IMR-90 (cell line): ENCODE measurements at regions not wholly inside any gene's neighbourhood (a gene's known extent, or its start where the extent isn't known, plus 50 kb on each side); places are given as distances from the start of the nearest gene placed in this dataset.

ENCODE experiments used
- ATAC-seq: fragments of 200-7000 bp; cut with Tn5 transposase; 2 replicates; pipeline ENCODE4 v1.9.1; 2020; ENCODE audit warnings: low read depth, mild to moderate bottlenecking, moderate library complexity
- BruUV-seq: library from RNA; stranded (reverse); fragments of 400-500 nt; replicated peaks from 2 replicates; lab custom pipeline; 2021; lab: Mats Ljungman, UMichigan
- CTCF ChIA-PET: fragments of 300-600 bp; formaldehyde crosslinking; extraction: SDS; loops from one replicate; lab custom pipeline; 2021; ENCODE audit warnings: antibody characterized with exemption; lab: Yijun Ruan, JAX
- POLR2A ChIA-PET: fragments of 300-600 bp; sonication (Branson Sonifier 250); formaldehyde crosslinking; loops from one replicate; lab custom pipeline; 2022; ENCODE audit warnings: antibody characterized with exemption; ENCODE audit not compliant: unreplicated experiment; lab: Charles Lee
- DNase-seq: peaks from one replicate; pipeline ENCODE4 v3.0.0; 2013
- H2AFZ ChIP-seq: replicated peaks from 2 replicates; pipeline ENCODE3; 2013; ENCODE audit warnings: low read length, mild to moderate bottlenecking; ENCODE audit not compliant: poor library complexity
- H2AK5ac ChIP-seq: 2 replicates; pipeline ENCODE4 v1.6.1; 2013; ENCODE audit warnings: low read depth, low read length, inconsistent platforms
- H2AK9ac ChIP-seq: replicated peaks from 2 replicates; pipeline ENCODE3; 2013; ENCODE audit warnings: mild to moderate bottlenecking, low read depth, low read length, moderate library complexity; ENCODE audit not compliant: poor library complexity
- H2BK120ac ChIP-seq: 2 replicates; pipeline ENCODE4 v1.6.1; 2013; ENCODE audit warnings: low read depth, low read length, inconsistent platforms
- H2BK15ac ChIP-seq: 3 replicates; pipeline ENCODE4 v1.6.1; 2013; ENCODE audit warnings: low read depth, low read length, inconsistent platforms
- H2BK20ac ChIP-seq: 2 replicates; pipeline ENCODE4 v1.6.1; 2013; ENCODE audit warnings: low read depth, mild to moderate bottlenecking, inconsistent platforms, low read length, moderate library complexity
- H2BK5ac ChIP-seq: 2 replicates; pipeline ENCODE4 v1.6.1; 2013; ENCODE audit warnings: mild to moderate bottlenecking, low read depth, low read length, inconsistent platforms; ENCODE audit not compliant: poor library complexity, severe bottlenecking
- H3K14ac ChIP-seq: replicated peaks from 2 replicates; pipeline ENCODE4 v1.6.1; 2013; ENCODE audit warnings: low read depth, low read length, inconsistent platforms
- H3K18ac ChIP-seq: 2 replicates; pipeline ENCODE4 v1.6.1; 2013; ENCODE audit warnings: low read depth, low read length, control low read depth
- H3K23ac ChIP-seq: 2 replicates; pipeline ENCODE4 v1.6.1; 2013; ENCODE audit warnings: low read depth, low read length, inconsistent platforms
- H3K27ac ChIP-seq: 2 replicates; pipeline ENCODE4 v1.5.1; 2013; ENCODE audit warnings: mild to moderate bottlenecking, control low read depth, low read length; ENCODE audit not compliant: insufficient read depth
- H3K27me3 ChIP-seq: 2 replicates; pipeline ENCODE4 v1.6.1; 2013; ENCODE audit warnings: low read length; ENCODE audit not compliant: control insufficient read depth, insufficient read depth
- H3K36me3 ChIP-seq: 2 replicates; pipeline ENCODE4 v1.6.1; 2013; ENCODE audit warnings: low read length, mixed read lengths; ENCODE audit not compliant: control insufficient read depth, insufficient read depth
- H3K4ac ChIP-seq: 2 replicates; pipeline ENCODE4 v1.6.1; 2013; ENCODE audit warnings: low read depth, low read length, inconsistent platforms
- H3K4me1 ChIP-seq: 2 replicates; pipeline ENCODE4 v1.6.1; 2013; ENCODE audit warnings: low read length, mixed read lengths; ENCODE audit not compliant: control insufficient read depth, insufficient read depth
- H3K4me2 ChIP-seq: 2 replicates; pipeline ENCODE4 v1.6.1; 2013; ENCODE audit warnings: low read depth, mild to moderate bottlenecking, control low read depth, low read length, moderate library complexity
- H3K4me3 ChIP-seq: 2 replicates; pipeline ENCODE4 v1.5.1; 2013; ENCODE audit warnings: low read depth, mild to moderate bottlenecking, control low read depth, low read length, moderate library complexity; ENCODE audit not compliant: insufficient read depth
- H3K56ac ChIP-seq: 2 replicates; pipeline ENCODE4 v1.6.1; 2013; ENCODE audit warnings: low read length, inconsistent platforms; ENCODE audit not compliant: insufficient read depth; ENCODE audit errors: extremely low read depth
- H3K79me1 ChIP-seq, 2 experiments: 2 replicates each; pipeline ENCODE4 v1.6.1; 2013; ENCODE audit warnings: low read length in 2 of 2, inconsistent platforms in 1 of 2, low read depth in 1 of 2
- H3K9ac ChIP-seq: 2 replicates; pipeline ENCODE4 v1.6.1; 2013; ENCODE audit warnings: low read depth, low read length, control low read depth
- H3K9me1 ChIP-seq: 2 replicates; pipeline ENCODE4 v1.6.1; 2013; ENCODE audit warnings: low read length, inconsistent platforms; ENCODE audit not compliant: insufficient read depth
- H3K9me3 ChIP-seq: 2 replicates; pipeline ENCODE4 v1.6.1; 2013; ENCODE audit warnings: low read length; ENCODE audit not compliant: control insufficient read depth, insufficient read depth
- H4K20me1 ChIP-seq: 2 replicates; pipeline ENCODE4 v1.6.1; 2013; ENCODE audit warnings: low read length, inconsistent platforms; ENCODE audit not compliant: insufficient read depth
- H4K5ac ChIP-seq: 2 replicates; pipeline ENCODE4 v1.6.1; 2013; ENCODE audit warnings: mild to moderate bottlenecking, low read depth, low read length, control low read depth
- H4K8ac ChIP-seq, 2 experiments: 2 replicates each; pipeline ENCODE4 v1.6.1; 2013; ENCODE audit warnings: low read depth in 2 of 2, low read length in 2 of 2, control low read depth in 1 of 2, inconsistent platforms in 1 of 2
- H4K91ac ChIP-seq: 2 replicates; pipeline ENCODE4 v1.6.1; 2013; ENCODE audit warnings: low read depth, low read length, inconsistent platforms; ENCODE audit not compliant: insufficient read depth
- BHLHE40 ChIP-seq: fragments of 150-350 bp; IDR thresholded peaks from 2 replicates; pipeline ENCODE4 v1.6.1; 2016; ENCODE audit warnings: mild to moderate bottlenecking, low read depth, low read length
- CEBPB ChIP-seq: IDR thresholded peaks from 2 replicates; pipeline ENCODE4 v1.6.1; 2012; ENCODE audit warnings: low read depth, low read length, improper control_type of control experiment
- CHD1 ChIP-seq: IDR thresholded peaks from 2 replicates; pipeline ENCODE4 v1.6.1; 2012; ENCODE audit warnings: low read depth, low read length, improper control_type of control experiment
- ELK1 ChIP-seq: fragments of 150-350 bp; IDR thresholded peaks from 2 replicates; pipeline ENCODE4 v1.6.1; 2016; ENCODE audit warnings: low read depth, mild to moderate bottlenecking, low read length, moderate library complexity, borderline replicate concordance
- MAFK ChIP-seq: IDR thresholded peaks from 2 replicates; pipeline ENCODE4 v1.6.1; 2012; ENCODE audit warnings: low read depth, low read length, improper control_type of control experiment
- MAZ ChIP-seq: IDR thresholded peaks from 2 replicates; pipeline ENCODE4 v1.6.1; 2012; ENCODE audit warnings: low read depth, mild to moderate bottlenecking, low read length, improper control_type of control experiment, moderate library complexity, borderline replicate concordance
- POLR2A ChIP-seq: IDR thresholded peaks from 2 replicates; pipeline ENCODE4 v1.6.1; 2012; ENCODE audit warnings: mild to moderate bottlenecking, low read depth, low read length
- SMC3 ChIP-seq: fragments of 150-350 bp; IDR thresholded peaks from 2 replicates; pipeline ENCODE4 v1.6.1; 2016; ENCODE audit warnings: low read depth, mild to moderate bottlenecking, antibody characterized with exemption, low read length, moderate library complexity
- USF2 ChIP-seq: fragments of 150-350 bp; IDR thresholded peaks from 2 replicates; pipeline ENCODE4 v1.6.1; 2017; ENCODE audit warnings: mild to moderate bottlenecking, antibody characterized with exemption, low read length, low read depth
- WGBS, 2 experiments: methylation state at CpG; one replicate each; pipeline versions ENCODE4 v1.1.5 to v1.1.7; 2013; ENCODE audit warnings: missing lambda C conversion rate in 2 of 2; ENCODE audit not compliant: insufficient read length in 1 of 2; ENCODE audit errors: extremely low coverage in 2 of 2; 5-methylcytosine and 5-hydroxymethylcytosine counted together
- dilution Hi-C: fragments of 300-500 bp; cut with HindIII; formaldehyde crosslinking; loops from one replicate; pipeline ENCODE4 v1.14.3; 2018; ENCODE audit warnings: low sequenced_read_pairs; ENCODE audit not compliant: unreplicated experiment
- in situ Hi-C: fragments of 300-500 bp; cut with MboI; formaldehyde crosslinking; loops from 3 replicates; pipeline ENCODE4 v1.14.3; 2019; ENCODE audit warnings: low sequenced_read_pairs, inconsistent platforms, mixed read lengths
- intact Hi-C: fragments of 100-400 bp; cut with micrococcal nuclease; formaldehyde crosslinking; loops from 2 replicates; pipeline ENCODE4 v1.10.0; 2022

- no TSS peak for BruUV-seq
These were observed 209.4 kb downstream of the VEGFC start for GRCh38 chr4:176583278-176583677.

More at GRCh38 chr4:176583278-176583677, 209.4 kb downstream of the VEGFC start:
- no peak overlapping the region for H2AFZ ChIP-seq
- H3K56ac ChIP-seq, result no peak overlapping the region
- no peak overlapping the region for H4K8ac ChIP-seq
- WGBS, 2 experiments, result 100% methylated on average over 1 to 2 of the region's 5 CpGs
- no peak overlapping the region for H2AK9ac ChIP-seq
- no peaks in the 10 kb centered on the region for H3K79me1 ChIP-seq
- no peak overlapping the region for H2BK20ac ChIP-seq
- H3K4me1 ChIP-seq, result no peaks in the 10 kb centered on the region
- TF ChIP-seq SMC3 (no peak), CEBPB (no peak), MAFK (no peak), ELK1 (no peak), MAZ (no peak), POLR2A (no peak), BHLHE40 (no peak), CHD1 (no peak), USF2 (no peak)
- H3K36me3 ChIP-seq, result no peaks in the 10 kb centered on the region
- no peak overlapping the region for H3K4me2 ChIP-seq
- no peak overlapping the region for H2AK5ac ChIP-seq
- ATAC-seq (no peak), DNase-seq (no peak)
- no peak overlapping the region for H2BK5ac ChIP-seq
- ChIA-PET POLR2A (no interaction called here), CTCF (no interaction called here)
- H3K27ac ChIP-seq, result no peak overlapping the region
- no peak overlapping the region for H2BK120ac ChIP-seq
- H3K9me3 ChIP-seq, result no peaks in the 10 kb centered on the region
- H3K9ac ChIP-seq, result no peak overlapping the region
- no peaks in the 10 kb centered on the region for H4K20me1 ChIP-seq
- H3K4ac ChIP-seq, result no peak overlapping the region
- H3K27me3 ChIP-seq, result no peaks in the 10 kb centered on the region
- H3K9me1 ChIP-seq, result no peaks in the 10 kb centered on the region
- dilution Hi-C loops, result no loop called here
- no peak overlapping the region for H4K5ac ChIP-seq
- H3K14ac ChIP-seq, result no peak overlapping the region
- intact Hi-C loops, result no loop called here
- in situ Hi-C loops, result no loop called here
- H3K23ac ChIP-seq, result no peak overlapping the region
- H3K4me3 ChIP-seq, result no peak overlapping the region
- no peak overlapping the region for H4K91ac ChIP-seq
- no peak overlapping the region for H3K18ac ChIP-seq
- no peak overlapping the region for H2BK15ac ChIP-seq
